ENCODE measurements at regions not wholly inside any gene's neighbourhood (a gene's known extent, or its start where the extent isn't known, plus 50 kb on each side); places are given as distances from the start of the nearest gene placed in this dataset.

DNA sequence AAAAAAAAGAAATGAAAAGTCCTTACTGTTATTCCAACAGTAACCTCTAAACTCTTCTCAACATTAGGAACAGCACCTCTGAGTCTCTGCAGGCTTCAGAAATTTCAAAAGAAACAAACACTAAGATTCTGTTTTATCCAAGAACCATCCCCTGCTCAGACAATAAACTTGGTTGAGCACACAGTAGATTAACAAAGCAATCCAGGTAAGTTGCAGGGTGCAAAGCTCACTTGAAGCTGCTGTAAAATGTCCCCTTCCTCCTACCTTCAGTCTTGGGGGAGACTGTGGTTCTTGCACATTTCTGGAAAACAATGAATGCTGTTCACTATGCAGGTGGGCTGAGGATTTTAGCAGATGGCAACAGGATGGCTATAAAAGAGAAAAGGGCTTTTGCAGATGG lies 484.1 kb downstream of the IGSF11 start:
- no peak overlapping the region for H3K4me3 ChIP-seq
- TF ChIP-seq, protein P1, sequence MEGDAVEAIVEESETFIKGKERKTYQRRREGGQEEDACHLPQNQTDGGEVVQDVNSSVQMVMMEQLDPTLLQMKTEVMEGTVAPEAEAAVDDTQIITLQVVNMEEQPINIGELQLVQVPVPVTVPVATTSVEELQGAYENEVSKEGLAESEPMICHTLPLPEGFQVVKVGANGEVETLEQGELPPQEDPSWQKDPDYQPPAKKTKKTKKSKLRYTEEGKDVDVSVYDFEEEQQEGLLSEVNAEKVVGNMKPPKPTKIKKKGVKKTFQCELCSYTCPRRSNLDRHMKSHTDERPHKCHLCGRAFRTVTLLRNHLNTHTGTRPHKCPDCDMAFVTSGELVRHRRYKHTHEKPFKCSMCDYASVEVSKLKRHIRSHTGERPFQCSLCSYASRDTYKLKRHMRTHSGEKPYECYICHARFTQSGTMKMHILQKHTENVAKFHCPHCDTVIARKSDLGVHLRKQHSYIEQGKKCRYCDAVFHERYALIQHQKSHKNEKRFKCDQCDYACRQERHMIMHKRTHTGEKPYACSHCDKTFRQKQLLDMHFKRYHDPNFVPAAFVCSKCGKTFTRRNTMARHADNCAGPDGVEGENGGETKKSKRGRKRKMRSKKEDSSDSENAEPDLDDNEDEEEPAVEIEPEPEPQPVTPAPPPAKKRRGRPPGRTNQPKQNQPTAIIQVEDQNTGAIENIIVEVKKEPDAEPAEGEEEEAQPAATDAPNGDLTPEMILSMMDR (IDR thresholded peaks at IDR 0.05) = no peak
- ATAC-seq = no peak
- intact Hi-C loops (cut with DNase I) = no loop called here
- H3K27ac ChIP-seq = no peak overlapping the region
- no peaks in the 10 kb centered on the region for H3K27me3 ChIP-seq (ENCODE audit: insufficient read depth in 3 of 3, low read length in 2 of 3)
- H3K4me1 ChIP-seq = no peaks in the 10 kb centered on the region
- H3K36me3 ChIP-seq (ENCODE audit: insufficient read depth in 1 of 2, low read depth in 1 of 2) = no peaks in the 10 kb centered on the region
- DNase-seq = no peak
- no peaks in the 10 kb centered on the region for H3K9me3 ChIP-seq

DNA sequence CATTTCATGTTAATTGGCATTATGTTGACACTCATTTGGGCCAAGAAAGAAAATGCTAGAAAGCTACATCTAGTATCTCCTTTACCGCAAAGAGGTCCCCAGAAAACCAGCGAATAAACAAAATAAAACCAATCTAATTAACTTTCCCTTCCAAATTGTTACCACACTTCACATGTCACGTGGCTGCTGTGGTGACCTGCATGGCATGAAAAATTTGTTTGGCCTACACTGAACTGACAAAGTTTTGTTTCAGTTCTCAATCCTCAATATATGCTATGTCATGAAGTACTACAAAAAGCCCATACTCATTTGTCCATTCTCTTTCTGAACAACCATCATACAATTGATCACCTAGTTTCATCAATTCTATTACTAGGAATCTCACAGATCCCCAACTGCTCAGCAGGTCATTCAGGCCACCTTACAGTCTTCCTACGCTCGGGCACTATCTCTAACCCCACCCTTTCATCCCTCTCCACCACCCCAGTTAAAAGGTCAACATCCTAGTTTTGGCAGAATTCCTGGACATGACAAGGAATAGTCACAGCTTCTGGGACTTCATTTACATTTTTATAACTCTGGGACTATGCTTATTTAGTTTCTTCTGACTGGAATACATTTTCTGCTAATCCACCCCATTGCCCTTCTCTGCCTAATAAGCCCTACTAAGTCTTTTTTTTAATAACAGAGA lies 480.4 kb downstream of the IGSF11 start:
- WGBS, 3 donors = 79 to 84% (median 83%) methylated on average over 5 of the region's 5 CpGs
- no peak overlapping the region for H3K4me3 ChIP-seq
- no peaks in the 10 kb centered on the region for H3K36me3 ChIP-seq (ENCODE audit: insufficient read depth in 1 of 2, low read depth in 1 of 2)
- no peaks in the 10 kb centered on the region for H3K27me3 ChIP-seq (ENCODE audit: insufficient read depth in 3 of 3, low read length in 2 of 3)
- H3K4me1 ChIP-seq = no peaks in the 10 kb centered on the region
- H3K27ac ChIP-seq = no peak overlapping the region
- TF ChIP-seq, protein P1 (IDR thresholded peaks at IDR 0.05) = no peak
- intact Hi-C loops (cut with DNase I) = no loop called here
- DNase-seq = no peak
- no peak for ATAC-seq
- no peaks in the 10 kb centered on the region for H3K9me3 ChIP-seq

DNA sequence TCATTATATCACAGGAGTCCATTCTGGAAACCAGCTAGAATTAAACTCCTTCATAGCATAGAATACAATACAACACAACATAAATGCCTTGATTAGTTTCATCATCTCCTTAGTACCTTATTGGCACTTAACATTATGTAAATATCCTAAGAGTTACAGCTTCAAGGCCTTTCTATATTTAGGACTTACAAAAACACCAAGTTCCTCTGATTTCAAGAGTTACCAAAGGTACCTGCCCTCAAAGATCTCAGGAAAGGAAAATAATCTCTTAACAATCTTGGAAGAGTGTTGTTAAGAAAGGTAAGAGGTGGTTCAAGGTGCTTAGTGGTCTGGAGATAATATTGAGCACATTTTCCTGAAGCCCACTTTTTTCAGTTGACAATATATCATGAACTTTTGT lies 477.7 kb downstream of the IGSF11 start:
- TF ChIP-seq, protein P1 (IDR thresholded peaks at IDR 0.05) = no peak
- Histone ChIP-seq H3K4me1 (no peaks in the 10 kb centered on the region), H3K36me3 (ENCODE audit: insufficient read depth in 1 of 2, low read depth in 1 of 2) (no peaks in the 10 kb centered on the region), H3K27ac (no peak overlapping the region), H3K27me3 (ENCODE audit: insufficient read depth in 3 of 3, low read length in 2 of 3) (no peaks in the 10 kb centered on the region), H3K9me3 (no peaks in the 10 kb centered on the region), H3K4me3 (no peak overlapping the region)
- intact Hi-C loops (cut with DNase I) = no loop called here
- ATAC-seq (no peak), DNase-seq (no peak)

DNA sequence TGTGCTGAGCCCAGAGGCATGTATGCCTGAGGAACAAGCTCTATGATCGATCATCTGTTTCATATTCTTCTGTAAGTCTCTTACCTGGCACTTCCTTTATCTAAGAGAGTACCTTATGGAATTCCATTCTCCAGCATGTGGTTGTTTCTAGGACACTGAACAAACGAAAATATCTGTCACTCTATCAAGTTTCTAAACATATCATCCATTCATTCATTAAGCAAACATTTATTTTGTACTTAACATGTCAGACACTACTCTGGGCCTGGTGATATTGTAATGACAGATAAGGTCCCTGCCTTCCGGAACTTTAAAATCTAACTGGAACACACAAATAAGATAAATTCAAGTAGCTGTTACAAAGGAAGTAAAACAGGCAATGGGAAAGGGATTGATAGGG lies 477.1 kb downstream of the IGSF11 start:
- no peak for DNase-seq
- Histone ChIP-seq H3K9me3 (no peaks in the 10 kb centered on the region), H3K27ac (no peak overlapping the region), H3K4me3 (no peak overlapping the region), H3K36me3 (ENCODE audit: insufficient read depth in 1 of 2, low read depth in 1 of 2) (no peaks in the 10 kb centered on the region), H3K4me1 (no peaks in the 10 kb centered on the region), H3K27me3 (ENCODE audit: insufficient read depth in 3 of 3, low read length in 2 of 3) (no peaks in the 10 kb centered on the region)
- TF ChIP-seq, protein P1 (IDR thresholded peaks at IDR 0.05) = no peak
- 64 to 74% (median 66%) methylated on average over 3 of the region's 3 CpGs for WGBS, 3 donors
- intact Hi-C loops (cut with DNase I) = no loop called here
- ATAC-seq = no peak

DNA sequence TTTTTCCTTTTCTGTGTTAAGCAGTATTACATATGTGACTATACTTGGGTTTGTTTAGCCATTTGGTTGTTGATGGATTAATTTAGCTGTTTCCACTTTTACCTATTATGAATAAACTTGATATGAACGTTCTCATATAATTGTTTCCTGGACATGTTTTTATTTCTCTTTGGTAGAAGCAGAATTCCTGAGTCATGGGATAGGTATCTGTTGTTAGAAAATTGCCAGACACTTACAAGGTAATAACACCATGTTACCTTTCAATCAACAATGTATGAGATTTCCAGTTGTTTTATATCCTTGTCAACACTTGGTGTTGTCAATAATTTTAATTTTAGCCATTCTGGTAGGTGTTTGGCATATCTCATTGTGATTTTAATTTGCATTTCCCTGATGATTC lies 475.4 kb downstream of the IGSF11 start:
- 39 to 42% (median 39%) methylated on average over 1 of the region's 1 CpG for WGBS, 3 donors
- H3K4me3 ChIP-seq = no peak overlapping the region
- ATAC-seq (no peak), DNase-seq (no peak)
- no peaks in the 10 kb centered on the region for H3K4me1 ChIP-seq
- H3K27me3 ChIP-seq (ENCODE audit: insufficient read depth in 3 of 3, low read length in 2 of 3) = no peaks in the 10 kb centered on the region
- H3K27ac ChIP-seq = no peak overlapping the region
- no peaks in the 10 kb centered on the region for H3K9me3 ChIP-seq
- H3K36me3 ChIP-seq (ENCODE audit: insufficient read depth in 1 of 2, low read depth in 1 of 2) = no peaks in the 10 kb centered on the region
- intact Hi-C loops (cut with DNase I) = no loop called here
- TF ChIP-seq, protein P1 (IDR thresholded peaks at IDR 0.05) = no peak
